NCI-H748 (cell line): ENCODE measurements at regions not wholly inside any gene's neighbourhood (a gene's known extent, or its start where the extent isn't known, plus 50 kb on each side); places are given as distances from the start of the nearest gene placed in this dataset.
"Not testable (repeated sequence)": the region's sequence is repeated elsewhere in the genome, so short reads cannot be mapped to it uniquely, and the experiment has no call there.

Experiments used
- DNase-seq: peaks from one replicate; lab custom pipeline; 2025; ENCODE audit not compliant: unreplicated experiment; lab: John Stamatoyannopoulos, UW

- no peak for DNase-seq
These were observed 271.1 kb upstream of the IRX1 start for GRCh38 chr5:3324421-3325101.

- not testable (repeated sequence) for DNase-seq
These were observed 271.7 kb upstream of the IRX1 start for GRCh38 chr5:3323966-3324365.

GRCh38 chr5:3323144-3323543 is 272.5 kb upstream of the IRX1 start:
- DNase-seq = no peak

GRCh38 chr5:3322642-3323041 is 273.0 kb upstream of the IRX1 start:
- no peak for DNase-seq

- no peak for DNase-seq
These were observed 273.7 kb upstream of the IRX1 start for GRCh38 chr5:3321923-3322322.

- DNase-seq = no peak
These were observed 274.4 kb upstream of the IRX1 start for GRCh38 chr5:3321119-3321760.

GRCh38 chr5:3320317-3320875 is 275.2 kb upstream of the IRX1 start:
- DNase-seq = no peak

- peak; percentile 71 for DNase-seq
These were observed 278.4 kb upstream of the IRX1 start for GRCh38 chr5:3317051-3317795.

GRCh38 chr5:3313569-3313968 is 282.1 kb upstream of the IRX1 start:
- DNase-seq = no peak

- no peak for DNase-seq
These were observed 283.3 kb upstream of the IRX1 start for GRCh38 chr5:3312299-3312698.

GRCh38 chr5:3311433-3311832 is 284.2 kb upstream of the IRX1 start:
- DNase-seq = peak; percentile 94

GRCh38 chr5:3310541-3311261 is 284.9 kb upstream of the IRX1 start:
- peak; percentile 99 for DNase-seq

- DNase-seq = no peak
These were observed 286.1 kb upstream of the IRX1 start for GRCh38 chr5:3309538-3309937.

GRCh38 chr5:3307982-3308621 is 287.5 kb upstream of the IRX1 start:
- no peak for DNase-seq

GRCh38 chr5:3305432-3305831 is 290.2 kb upstream of the IRX1 start:
- DNase-seq = no peak

GRCh38 chr5:3304346-3304745 is 291.3 kb upstream of the IRX1 start:
- no peak for DNase-seq

GRCh38 chr5:3303777-3304176 is 291.9 kb upstream of the IRX1 start:
- DNase-seq = no peak

- DNase-seq = no peak
These were observed 293.4 kb upstream of the IRX1 start for GRCh38 chr5:3302228-3302627.

GRCh38 chr5:3301306-3301705 is 294.3 kb upstream of the IRX1 start:
- DNase-seq = peak; percentile 99

GRCh38 chr5:3300726-3301125 is 294.9 kb upstream of the IRX1 start:
- no peak for DNase-seq

GRCh38 chr5:3299441-3299840 is 296.2 kb upstream of the IRX1 start:
- no peak for DNase-seq
